HG03575 (cell line): ENCODE measurements at regions not wholly inside any gene's neighbourhood (a gene's known extent, or its start where the extent isn't known, plus 50 kb on each side); places are given as distances from the start of the nearest gene placed in this dataset.
"Not testable (repeated sequence)": the region's sequence is repeated elsewhere in the genome, so short reads cannot be mapped to it uniquely, and the experiment has no call there.

Experiments
- ATAC-seq: cut with Tn5 transposase; IDR thresholded peaks from one replicate; pipeline ENCODE4 v1.9.1; 2021; ENCODE audit not compliant: unreplicated experiment, insufficient number of reproducible peaks, low FRiP score; ENCODE audit errors: extremely low read depth

GRCh38 chr7:20466543-20467021, 135.9 kb downstream of the ITGB8 start:
- ATAC-seq: no peak

GRCh38 chr7:20470082-20470481, 139.4 kb downstream of the ITGB8 start:
- no peak for ATAC-seq

GRCh38 chr7:20470726-20471125, 140.0 kb downstream of the ITGB8 start:
- no peak for ATAC-seq

DNA sequence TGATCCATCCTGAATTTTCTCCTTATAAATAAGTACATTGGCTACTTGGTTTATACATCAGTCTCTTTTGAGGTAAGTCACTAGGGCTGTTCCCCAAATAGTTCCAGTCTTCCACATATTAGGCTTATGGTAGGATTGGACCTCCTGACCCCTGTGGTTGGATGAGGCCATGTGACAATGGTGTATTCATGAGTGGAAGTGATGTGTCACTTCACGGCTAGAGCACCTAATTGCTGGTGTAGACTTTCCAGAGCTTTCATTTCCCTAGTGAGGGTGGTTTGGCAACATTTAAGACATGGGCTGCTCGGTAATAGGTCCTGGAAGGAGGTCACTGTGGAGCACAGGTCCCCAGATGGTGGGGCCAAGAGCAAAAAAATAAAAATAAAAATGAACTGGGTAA, 141.2 kb upstream of the ABCB5 start:
- no peak for ATAC-seq

GRCh38 chr7:20475756-20476155, 139.7 kb upstream of the ABCB5 start:
- no peak for ATAC-seq

DNA sequence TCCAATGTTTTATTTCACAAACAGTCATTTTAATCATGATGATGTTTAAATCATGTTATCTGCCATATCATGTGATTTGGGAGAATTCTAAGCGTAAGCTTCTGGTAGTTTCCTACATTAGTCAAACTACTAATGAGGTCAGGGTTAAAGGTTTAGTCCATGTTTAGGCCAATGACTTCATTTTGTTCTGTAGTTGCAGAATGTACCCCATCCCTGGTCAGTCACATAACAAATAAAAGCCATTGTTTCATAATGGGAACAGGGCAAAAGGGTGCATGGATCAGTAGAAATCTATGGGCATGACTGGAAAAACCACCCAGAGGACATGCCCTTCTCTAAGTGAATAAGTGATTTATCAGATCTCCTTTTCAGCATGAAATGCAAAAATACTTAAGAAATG, 138.4 kb upstream of the ABCB5 start:
- ATAC-seq: no peak

DNA sequence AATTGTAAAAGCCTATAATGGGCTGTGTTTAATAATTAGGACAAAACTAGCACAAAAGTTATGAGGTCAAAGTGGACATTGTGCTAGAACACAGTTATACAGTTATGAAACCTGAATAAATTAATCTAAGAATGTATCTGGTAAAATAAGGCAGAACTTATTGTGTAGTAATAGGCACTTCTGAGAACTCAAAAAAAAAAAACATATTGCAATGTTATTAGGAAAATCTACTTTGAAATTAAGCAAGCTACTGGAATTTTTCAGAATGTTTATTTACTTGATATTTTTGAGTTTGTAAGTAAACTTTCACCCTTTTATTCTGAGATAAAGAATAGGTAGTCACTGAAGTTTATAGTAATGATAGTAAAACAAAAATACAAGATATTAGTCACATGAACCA, 135.8 kb upstream of the ABCB5 start:
- ATAC-seq: no peak

DNA sequence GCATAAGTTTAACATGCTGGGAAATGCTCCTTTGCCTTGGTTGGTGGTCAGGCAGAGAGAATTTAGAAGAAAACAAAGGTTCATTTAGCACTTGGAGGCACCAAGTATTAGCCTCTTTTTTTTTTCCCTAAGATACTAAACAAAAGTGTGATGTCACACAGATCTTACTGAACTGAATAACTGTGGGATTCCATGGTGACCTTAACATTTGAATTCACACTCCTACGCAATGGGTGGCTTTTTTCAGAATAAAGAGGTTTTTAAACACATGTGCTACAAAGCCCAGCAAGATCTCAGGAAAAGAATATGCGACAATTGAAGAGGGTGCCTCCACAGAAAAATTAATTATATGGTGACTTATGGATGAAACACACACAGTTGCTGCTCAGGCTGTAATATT, 133.4 kb upstream of the ABCB5 start:
- no peak for ATAC-seq

DNA sequence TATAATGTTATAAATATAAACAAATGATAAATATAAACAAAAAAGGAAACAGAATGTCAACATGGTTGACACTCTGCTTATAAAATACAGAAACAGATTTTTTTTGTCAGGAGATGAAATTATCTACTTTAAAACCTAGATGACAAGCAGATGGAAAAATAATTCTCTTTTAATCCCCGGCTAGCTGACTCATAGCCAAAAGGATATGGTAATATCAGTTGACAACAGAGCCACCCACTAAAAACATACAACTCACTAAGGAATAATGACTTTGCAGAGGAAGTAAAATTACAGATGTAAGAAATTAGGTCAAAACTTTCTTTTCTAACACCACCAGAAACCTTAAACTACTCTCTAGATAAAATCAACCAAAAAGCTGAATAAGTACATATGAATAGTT, 131.1 kb upstream of the ABCB5 start:
- ATAC-seq: no peak

DNA sequence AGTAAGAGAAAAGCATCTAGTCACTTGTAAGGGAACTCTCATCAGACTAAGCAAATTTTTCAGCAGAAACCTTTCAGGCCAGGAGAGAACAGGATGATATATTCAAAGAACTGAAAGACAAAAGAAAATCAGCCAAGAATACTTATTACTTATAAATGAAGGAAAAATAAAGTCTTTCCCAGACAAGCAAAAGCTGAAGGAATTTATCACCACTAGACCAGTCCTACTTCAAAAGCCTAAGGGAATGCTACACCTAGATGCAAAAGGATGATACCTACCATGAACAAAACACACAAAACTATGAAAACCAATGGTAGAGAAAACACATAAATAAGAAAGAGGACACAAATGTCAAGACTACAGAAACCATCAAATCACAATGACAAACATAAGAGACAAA, 126.6 kb upstream of the ABCB5 start:
- no peak for ATAC-seq

GRCh38 chr7:20491284-20491683, 124.2 kb upstream of the ABCB5 start:
- no peak for ATAC-seq

DNA sequence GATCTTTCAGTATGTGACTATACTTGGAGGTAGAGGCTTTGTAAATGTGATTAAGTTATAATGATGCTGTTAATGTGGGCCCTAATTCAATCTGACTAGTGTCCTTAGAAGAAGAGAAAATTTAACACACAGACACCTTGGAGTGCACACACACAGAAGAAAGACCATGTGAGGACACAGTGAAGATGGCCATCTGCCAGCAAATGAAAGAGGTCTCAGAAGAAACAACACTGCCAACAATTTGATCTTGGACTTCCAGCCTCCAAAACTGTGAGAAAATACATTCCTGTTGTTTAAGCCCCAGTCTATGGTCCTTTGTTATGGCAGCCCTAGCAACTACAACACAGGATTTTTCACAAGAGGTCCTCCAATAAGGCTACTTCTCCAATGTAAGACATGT, 120.9 kb upstream of the ABCB5 start:
- no peak for ATAC-seq

- ATAC-seq: not testable (repeated sequence)
These were observed 114.0 kb upstream of the ABCB5 start for GRCh38 chr7:20501473-20501872.

DNA sequence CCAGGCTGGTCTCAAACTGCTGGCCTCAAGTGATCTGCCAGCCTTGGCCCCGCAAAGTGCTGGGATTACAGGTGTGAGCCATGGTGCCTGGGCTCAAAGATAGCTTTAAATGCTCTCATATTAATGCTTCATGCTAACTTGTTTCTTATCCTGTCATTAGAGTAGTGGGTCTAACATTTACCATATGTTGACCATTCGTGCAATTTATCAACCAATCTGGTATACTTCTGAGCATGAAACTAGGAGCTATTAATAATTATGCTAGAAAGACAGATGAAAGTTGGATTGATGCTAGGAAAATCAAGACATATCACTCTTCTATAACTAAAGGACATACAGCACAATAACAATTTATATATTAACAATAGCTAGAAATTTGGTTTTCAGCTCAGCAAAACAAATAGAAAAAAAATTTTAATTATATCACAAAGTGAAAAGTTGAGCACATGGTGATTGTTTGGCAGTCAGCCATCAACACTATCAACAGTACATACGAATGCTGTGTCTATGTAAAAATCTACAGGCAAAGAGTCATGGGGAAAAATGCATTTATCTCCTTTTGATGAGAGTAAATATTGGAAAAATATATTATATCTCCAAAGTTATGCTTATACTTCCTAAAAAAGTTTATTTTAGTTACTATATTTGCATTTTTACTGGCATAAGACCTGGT, 112.1 kb upstream of the ABCB5 start:
- ATAC-seq: no peak

DNA sequence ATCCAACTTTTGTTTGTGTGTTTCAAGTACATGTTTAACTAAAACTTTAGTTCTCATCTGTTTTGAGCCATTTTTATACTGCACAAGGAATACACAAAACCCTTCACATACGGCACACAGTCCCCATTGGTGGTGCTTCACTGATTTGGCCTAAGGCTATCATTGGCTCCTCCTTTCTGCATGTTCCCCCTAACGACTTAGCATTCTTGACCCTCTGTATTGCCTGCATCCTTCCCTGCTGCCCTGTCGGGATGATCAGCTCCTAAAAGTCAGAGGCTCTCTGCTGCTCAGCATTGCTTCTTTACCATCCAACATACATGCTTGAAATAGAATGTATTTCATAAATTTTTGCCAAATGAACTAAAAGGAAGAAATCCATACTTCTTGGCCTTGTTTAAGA, 111.4 kb upstream of the ABCB5 start:
- ATAC-seq: no peak

- no peak for ATAC-seq
These were observed 109.3 kb upstream of the ABCB5 start for GRCh38 chr7:20506175-20506574.

GRCh38 chr7:20507157-20507556, 108.3 kb upstream of the ABCB5 start:
- ATAC-seq: no peak

GRCh38 chr7:20508109-20508508, 107.4 kb upstream of the ABCB5 start:
- no peak for ATAC-seq

DNA sequence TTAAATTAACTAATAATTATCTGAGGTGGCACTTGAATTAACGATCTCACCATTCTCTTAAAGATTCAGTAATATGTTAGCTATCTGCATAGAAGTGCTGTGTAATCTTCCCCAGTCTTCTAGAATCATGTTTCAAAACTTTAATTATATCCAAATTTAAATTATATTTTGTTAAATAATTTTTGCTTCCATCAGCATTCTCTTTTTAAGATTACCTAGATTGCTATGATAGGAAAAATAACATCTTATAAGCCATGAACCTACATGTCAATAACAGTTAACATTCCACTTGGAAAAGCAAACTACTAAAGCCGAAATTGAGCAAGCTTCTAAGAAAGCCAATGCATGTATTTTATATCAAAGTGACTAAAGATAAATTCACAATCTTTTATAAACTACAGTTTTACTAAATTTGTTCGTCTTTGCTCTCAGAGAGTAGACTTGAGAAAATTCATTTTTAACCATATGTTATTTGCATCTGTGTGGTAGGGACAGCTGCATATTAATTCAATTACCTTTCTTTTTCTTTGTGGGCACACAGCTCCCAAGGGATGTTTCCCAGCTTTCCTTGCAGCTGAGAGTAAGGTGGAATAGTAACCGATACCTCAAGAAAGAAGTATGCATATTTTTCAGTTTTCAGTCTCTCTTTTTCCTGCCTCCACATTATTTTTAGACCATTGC, 105.4 kb upstream of the ABCB5 start:
- no peak for ATAC-seq

DNA sequence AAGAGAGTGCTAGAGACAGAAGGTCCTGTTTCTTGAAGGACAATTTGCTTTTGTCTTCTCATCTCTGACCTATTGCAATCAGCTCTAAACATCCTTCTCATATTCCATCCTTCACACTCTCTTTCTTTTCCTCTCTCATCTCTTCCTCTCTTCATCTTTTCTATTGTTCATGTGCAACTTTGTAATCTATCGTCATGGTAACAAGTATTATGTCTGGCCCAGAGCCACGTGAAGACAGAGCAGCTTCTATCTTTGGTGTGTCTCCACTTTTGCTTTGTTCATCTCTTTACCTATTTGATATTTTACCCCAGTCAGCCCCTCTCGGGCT, 104.9 kb upstream of the ABCB5 start:
- no peak for ATAC-seq

DNA sequence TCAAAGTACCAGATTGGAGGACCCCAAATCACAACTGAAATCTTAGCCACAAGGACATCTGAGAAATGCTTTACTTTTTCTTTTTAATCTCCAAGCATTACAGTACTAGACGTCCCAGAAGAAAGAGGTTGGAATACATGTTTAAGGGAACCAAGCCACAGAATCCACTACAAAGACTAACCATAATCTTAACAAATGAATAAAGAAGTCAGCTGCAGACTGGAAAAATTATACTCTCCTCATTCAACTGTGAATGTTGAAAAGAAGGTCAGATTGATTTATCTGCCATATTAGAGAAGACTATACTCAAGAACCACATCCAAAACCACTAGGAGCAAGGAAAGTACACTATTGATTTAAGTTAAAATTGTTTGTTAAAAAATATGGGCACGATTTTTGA, 102.1 kb upstream of the ABCB5 start:
- no peak for ATAC-seq
